Hepatocyte (in vitro differentiated cells): ENCODE measurements at regions not wholly inside any gene's neighbourhood (a gene's known extent, or its start where the extent isn't known, plus 50 kb on each side); places are given as distances from the start of the nearest gene placed in this dataset.

Experiments
- DNase-seq: peaks from one replicate; pipeline ENCODE4 v3.0.0-alpha.2; 2016; ENCODE audit warnings: low spot score
- H2AFZ ChIP-seq: fragments of 200-600 bp; sonication (generic); 2 replicates; pipeline ENCODE4 v1.6.0; 2016; ENCODE audit warnings: antibody characterized with exemption, mild to moderate bottlenecking
- H3K27ac ChIP-seq: fragments of 200-600 bp; sonication (generic); 2 replicates; pipeline ENCODE4 v1.5.1; 2016; ENCODE audit warnings: mild to moderate bottlenecking
- H3K27me3 ChIP-seq: fragments of 200-600 bp; sonication (generic); 2 replicates; pipeline ENCODE4 v1.6.1; 2016
- H3K36me3 ChIP-seq: fragments of 200-600 bp; sonication (generic); replicated peaks from 2 replicates; pipeline ENCODE4 v1.5.1; 2016; ENCODE audit warnings: low read depth; ENCODE audit not compliant: insufficient read depth
- H3K4me1 ChIP-seq: fragments of 200-600 bp; sonication (generic); 2 replicates; pipeline ENCODE4 v1.5.1; 2016; ENCODE audit warnings: mild to moderate bottlenecking, moderate library complexity; ENCODE audit not compliant: insufficient read depth
- H3K4me2 ChIP-seq: fragments of 200-600 bp; sonication (generic); 2 replicates; pipeline ENCODE4 v1.6.0; 2016
- H3K4me3 ChIP-seq: fragments of 200-600 bp; sonication (generic); 2 replicates; pipeline ENCODE4 v1.5.1; 2016; ENCODE audit warnings: mild to moderate bottlenecking
- H3K79me2 ChIP-seq: fragments of 200-600 bp; sonication (generic); 2 replicates; pipeline ENCODE4 v1.6.0; 2017; ENCODE audit warnings: mild to moderate bottlenecking
- H3K9me2 ChIP-seq: fragments of 200-600 bp; sonication (generic); replicated peaks from 2 replicates; pipeline ENCODE4 v1.6.0; 2017; ENCODE audit warnings: mild to moderate bottlenecking; ENCODE audit not compliant: insufficient read depth
- H3K9me3 ChIP-seq: fragments of 200-600 bp; sonication (generic); 2 replicates; pipeline ENCODE4 v1.5.1; 2016; ENCODE audit warnings: low read depth, mild to moderate bottlenecking
- H4K20me1 ChIP-seq: fragments of 200-600 bp; sonication (generic); 2 replicates; pipeline ENCODE4 v1.6.0; 2016; ENCODE audit warnings: mild to moderate bottlenecking; ENCODE audit not compliant: insufficient read depth, poor library complexity, severe bottlenecking
- EZH2 ChIP-seq: fragments of 200-600 bp; sonication (generic); IDR thresholded peaks from 2 replicates; pipeline ENCODE4 v1.6.1; 2016; ENCODE audit warnings: antibody characterized with exemption, mild to moderate bottlenecking, borderline replicate concordance
- EZH2phosphoT487 ChIP-seq: fragments of 200-600 bp; sonication (generic); IDR thresholded peaks from one replicate; pipeline ENCODE4 v1.6.1; 2018; ENCODE audit warnings: antibody characterized with exemption, mild to moderate bottlenecking, low read depth, moderate library complexity; ENCODE audit not compliant: unreplicated experiment, severe bottlenecking
- WGBS: methylation state at CpG from one replicate; pipeline ENCODE4 v1.1.6; 2016; ENCODE audit warnings: low lambda C conversion rate; ENCODE audit errors: missing lambda C conversion rate; 5-methylcytosine and 5-hydroxymethylcytosine counted together
- TF ChIP-seq, protein P1 (sequence below): fragments of 200-600 bp; sonication (generic); IDR thresholded peaks from 2 replicates; pipeline ENCODE4 v1.5.1; 2016; ENCODE audit warnings: antibody characterized with exemption, mild to moderate bottlenecking; ENCODE audit not compliant: poor library complexity

DNA sequence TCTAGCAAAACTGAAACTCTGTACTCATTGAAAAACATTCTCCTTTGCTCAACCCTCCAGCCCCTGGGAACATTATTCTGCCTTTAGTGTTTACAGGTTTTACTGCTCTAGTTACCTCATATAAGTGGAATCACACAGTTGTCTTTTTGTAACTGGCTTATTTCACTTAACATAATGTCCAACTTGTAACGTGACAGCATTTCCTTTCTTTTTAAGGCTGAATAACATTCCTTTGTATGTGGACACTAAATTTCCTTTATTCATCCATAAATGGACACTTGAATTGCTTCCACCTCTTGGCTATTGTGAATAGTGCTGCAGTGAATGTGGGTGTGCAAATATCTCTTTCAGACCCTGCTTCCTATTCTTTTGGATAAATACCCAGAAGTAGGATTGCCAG is 144.9 kb downstream of the ACTR3 start:
- H3K4me1 ChIP-seq = no peaks in the 10 kb centered on the region
- no peaks in the 10 kb centered on the region for H3K79me2 ChIP-seq
- TF ChIP-seq EZH2phosphoT487 (no peak), EZH2 (no peak)
- TF ChIP-seq, protein P1, sequence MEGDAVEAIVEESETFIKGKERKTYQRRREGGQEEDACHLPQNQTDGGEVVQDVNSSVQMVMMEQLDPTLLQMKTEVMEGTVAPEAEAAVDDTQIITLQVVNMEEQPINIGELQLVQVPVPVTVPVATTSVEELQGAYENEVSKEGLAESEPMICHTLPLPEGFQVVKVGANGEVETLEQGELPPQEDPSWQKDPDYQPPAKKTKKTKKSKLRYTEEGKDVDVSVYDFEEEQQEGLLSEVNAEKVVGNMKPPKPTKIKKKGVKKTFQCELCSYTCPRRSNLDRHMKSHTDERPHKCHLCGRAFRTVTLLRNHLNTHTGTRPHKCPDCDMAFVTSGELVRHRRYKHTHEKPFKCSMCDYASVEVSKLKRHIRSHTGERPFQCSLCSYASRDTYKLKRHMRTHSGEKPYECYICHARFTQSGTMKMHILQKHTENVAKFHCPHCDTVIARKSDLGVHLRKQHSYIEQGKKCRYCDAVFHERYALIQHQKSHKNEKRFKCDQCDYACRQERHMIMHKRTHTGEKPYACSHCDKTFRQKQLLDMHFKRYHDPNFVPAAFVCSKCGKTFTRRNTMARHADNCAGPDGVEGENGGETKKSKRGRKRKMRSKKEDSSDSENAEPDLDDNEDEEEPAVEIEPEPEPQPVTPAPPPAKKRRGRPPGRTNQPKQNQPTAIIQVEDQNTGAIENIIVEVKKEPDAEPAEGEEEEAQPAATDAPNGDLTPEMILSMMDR = no peak
- no peaks in the 10 kb centered on the region for H3K9me3 ChIP-seq
- H3K9me2 ChIP-seq = no peaks in the 10 kb centered on the region
- WGBS = 43% methylated on average over 1 of the region's 1 CpG
- H3K36me3 ChIP-seq = no peaks in the 10 kb centered on the region
- no peaks in the 10 kb centered on the region for H4K20me1 ChIP-seq
- no peak for DNase-seq
- no peak overlapping the region for H3K4me2 ChIP-seq
- H3K27me3 ChIP-seq = no peaks in the 10 kb centered on the region
- no peak overlapping the region for H2AFZ ChIP-seq
- no peak overlapping the region for H3K4me3 ChIP-seq
- H3K27ac ChIP-seq = no peak overlapping the region

DNA sequence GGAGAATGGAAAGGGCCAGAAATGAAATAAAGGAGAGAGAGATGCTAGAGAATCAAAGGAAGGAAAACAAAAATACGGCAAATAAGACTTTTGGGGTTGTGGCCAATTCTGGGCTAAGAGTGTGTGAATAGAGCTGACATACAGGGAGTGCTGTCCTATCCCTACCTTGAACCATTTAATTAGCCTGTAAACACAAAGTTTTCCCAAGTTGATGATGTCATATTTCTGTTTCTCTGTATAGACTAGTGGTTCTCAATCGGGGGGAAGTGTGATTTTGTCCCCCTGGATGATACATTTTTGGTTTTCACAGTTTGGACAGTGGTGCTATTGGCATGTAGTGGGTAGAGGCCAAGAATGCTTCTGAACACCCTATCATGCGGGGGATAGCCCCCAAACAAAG is 148.8 kb downstream of the ACTR3 start:
- no peaks in the 10 kb centered on the region for H3K9me2 ChIP-seq
- 80% methylated on average over 3 of the region's 3 CpGs for WGBS

DNA sequence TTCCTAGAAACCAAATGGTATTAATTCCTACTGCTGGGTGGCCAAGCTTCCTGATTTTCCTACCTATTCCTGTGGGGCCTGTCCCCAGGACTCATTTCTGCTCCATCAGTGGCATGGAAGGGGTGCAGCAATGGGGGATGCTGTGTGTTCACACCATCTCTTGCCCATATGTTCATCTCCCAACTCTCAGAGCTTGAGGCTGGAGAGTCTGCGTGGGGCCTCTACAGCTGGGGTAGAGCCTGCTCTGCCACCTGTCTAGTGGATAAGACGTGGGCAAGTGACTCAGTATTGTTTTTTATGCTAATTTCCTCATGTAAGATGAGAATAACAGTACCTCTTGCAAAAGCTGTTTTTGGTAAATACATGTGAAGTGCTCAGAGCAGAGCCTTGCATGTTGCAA is 149.8 kb downstream of the ACTR3 start:
- no peaks in the 10 kb centered on the region for H4K20me1 ChIP-seq
- no peak for TF ChIP-seq EZH2
- TF ChIP-seq, protein P1 = no peak
- TF ChIP-seq EZH2phosphoT487 = no peak
- H3K27me3 ChIP-seq = no peaks in the 10 kb centered on the region
- no peaks in the 10 kb centered on the region for H3K4me1 ChIP-seq
- no peak overlapping the region for H3K27ac ChIP-seq
- WGBS = 75% methylated on average over 2 of the region's 2 CpGs
- H3K9me2 ChIP-seq = no peaks in the 10 kb centered on the region
- no peak overlapping the region for H3K4me3 ChIP-seq
- no peaks in the 10 kb centered on the region for H3K79me2 ChIP-seq
- H2AFZ ChIP-seq = no peak overlapping the region
- H3K36me3 ChIP-seq = no peaks in the 10 kb centered on the region
- DNase-seq = no peak
- no peaks in the 10 kb centered on the region for H3K9me3 ChIP-seq
- no peak overlapping the region for H3K4me2 ChIP-seq

More for the DNA sequence above, 148.8 kb downstream of the ACTR3 start:
- Histone ChIP-seq H3K4me1 (no peaks in the 10 kb centered on the region), H3K4me3 (no peak overlapping the region), H3K9me3 (no peaks in the 10 kb centered on the region), H2AFZ (no peak overlapping the region), H3K27ac (no peak overlapping the region), H3K4me2 (no peak overlapping the region), H3K79me2 (no peaks in the 10 kb centered on the region), H4K20me1 (no peaks in the 10 kb centered on the region), H3K36me3 (no peaks in the 10 kb centered on the region), H3K27me3 (no peaks in the 10 kb centered on the region)
- no peak for DNase-seq
- TF ChIP-seq EZH2 (no peak), EZH2phosphoT487 (no peak)
- TF ChIP-seq, protein P1 = no peak

DNA sequence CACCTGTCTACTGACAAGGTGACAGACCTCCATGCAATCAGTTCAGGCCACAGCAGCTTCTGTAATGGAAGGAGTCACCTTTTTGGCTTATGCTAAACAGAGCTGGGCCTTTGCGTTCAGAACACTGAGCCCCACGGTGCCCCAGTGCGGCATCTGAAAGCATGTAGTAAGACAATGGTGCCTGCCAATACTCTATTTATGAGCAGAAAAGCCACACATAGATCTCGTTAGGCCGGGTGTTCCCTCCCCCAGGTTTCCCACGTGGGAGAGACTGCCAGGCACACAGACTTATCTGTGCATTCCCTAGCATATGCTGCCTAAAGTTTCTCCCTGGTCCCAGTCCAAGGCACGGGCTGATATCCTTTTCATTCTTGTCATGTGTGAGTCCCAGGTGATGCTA is 150.9 kb downstream of the ACTR3 start:
- 71% methylated on average over 7 of the region's 7 CpGs for WGBS
- H3K4me1 ChIP-seq = no peaks in the 10 kb centered on the region
- no peak overlapping the region for H3K4me2 ChIP-seq
- DNase-seq = no peak
- no peaks in the 10 kb centered on the region for H3K27me3 ChIP-seq
- H3K4me3 ChIP-seq = no peak overlapping the region
- H4K20me1 ChIP-seq = no peaks in the 10 kb centered on the region
- H3K9me3 ChIP-seq = no peaks in the 10 kb centered on the region
- H3K36me3 ChIP-seq = no peaks in the 10 kb centered on the region
- no peaks in the 10 kb centered on the region for H3K9me2 ChIP-seq
- TF ChIP-seq EZH2phosphoT487 (no peak), EZH2 (no peak)
- TF ChIP-seq, protein P1 = no peak
- H3K27ac ChIP-seq = no peak overlapping the region
- no peak overlapping the region for H2AFZ ChIP-seq
- H3K79me2 ChIP-seq = no peaks in the 10 kb centered on the region
